HG02973 (cell line): ENCODE measurements at regions not wholly inside any gene's neighbourhood (a gene's known extent, or its start where the extent isn't known, plus 50 kb on each side); places are given as distances from the start of the nearest gene placed in this dataset.

Experiments
- ATAC-seq: cut with Tn5 transposase; IDR thresholded peaks from one replicate; pipeline ENCODE4 v1.9.1; 2021; ENCODE audit warnings: moderate library complexity; ENCODE audit not compliant: unreplicated experiment

- no peak for ATAC-seq
These were observed 89.4 kb upstream of the PTBP2 start for GRCh38 chr1:96632045-96632664.

DNA sequence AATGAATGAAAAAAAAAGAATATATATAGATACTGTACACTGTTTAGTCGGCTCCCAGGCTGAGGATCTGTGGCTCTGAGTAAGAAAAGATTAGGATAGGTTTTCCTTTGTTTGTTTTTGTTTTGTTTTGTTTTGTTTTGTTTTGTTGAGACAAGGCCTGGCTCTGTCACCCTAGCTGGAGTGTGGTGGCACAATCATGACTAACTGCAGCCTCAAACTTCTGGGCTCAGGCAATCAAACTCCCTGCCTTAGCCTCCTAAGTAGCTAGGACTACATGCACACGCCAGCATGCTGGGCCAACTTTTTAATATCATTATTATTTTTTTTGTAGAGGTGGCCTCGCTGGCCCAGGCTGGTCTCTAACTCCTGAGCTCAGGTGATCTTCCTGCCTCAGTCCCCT, 87.9 kb upstream of the PTBP2 start:
- no peak for ATAC-seq

- ATAC-seq, result no peak
These were observed 86.7 kb upstream of the PTBP2 start for GRCh38 chr1:96634883-96635282.

- ATAC-seq, result no peak
These were observed 80.3 kb upstream of the PTBP2 start for GRCh38 chr1:96641282-96641681.

DNA sequence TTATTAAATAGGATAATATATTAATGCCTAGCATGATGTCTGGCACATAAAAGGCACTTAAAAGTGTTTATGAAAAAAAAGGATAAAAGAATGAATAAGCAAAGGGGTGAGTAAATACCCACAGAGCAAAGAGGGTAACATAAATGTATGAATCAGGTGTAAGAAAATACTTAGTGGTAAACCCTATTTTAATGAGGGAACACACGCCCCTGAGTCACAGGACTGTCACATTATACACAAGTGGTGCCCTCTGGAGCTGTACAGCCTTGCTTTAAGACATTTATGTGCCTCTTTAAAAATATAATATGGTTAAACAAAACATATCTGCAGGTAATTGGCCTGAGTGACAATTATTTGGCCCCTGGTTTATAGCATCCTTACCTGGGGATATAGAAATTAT, 78.1 kb upstream of the PTBP2 start:
- no peak for ATAC-seq

DNA sequence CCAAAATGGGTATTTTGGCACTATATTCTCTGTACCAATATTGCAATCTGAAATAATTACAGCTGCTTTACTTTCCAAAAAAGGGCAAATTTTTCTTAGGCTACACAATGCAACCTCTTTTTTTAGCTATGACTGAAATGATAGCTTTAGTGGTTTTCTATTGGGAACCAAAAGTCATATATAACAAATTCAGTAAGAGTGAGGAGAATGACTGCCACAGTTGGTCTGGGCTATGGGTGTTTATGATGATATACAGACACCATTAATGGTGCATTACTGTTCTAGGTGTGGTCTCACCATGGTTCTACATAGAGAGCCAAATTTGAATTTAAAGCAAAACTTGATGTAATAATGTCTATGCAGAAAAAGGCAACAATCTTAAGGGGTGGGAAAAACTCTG, 72.3 kb upstream of the PTBP2 start:
- ATAC-seq, result no peak

DNA sequence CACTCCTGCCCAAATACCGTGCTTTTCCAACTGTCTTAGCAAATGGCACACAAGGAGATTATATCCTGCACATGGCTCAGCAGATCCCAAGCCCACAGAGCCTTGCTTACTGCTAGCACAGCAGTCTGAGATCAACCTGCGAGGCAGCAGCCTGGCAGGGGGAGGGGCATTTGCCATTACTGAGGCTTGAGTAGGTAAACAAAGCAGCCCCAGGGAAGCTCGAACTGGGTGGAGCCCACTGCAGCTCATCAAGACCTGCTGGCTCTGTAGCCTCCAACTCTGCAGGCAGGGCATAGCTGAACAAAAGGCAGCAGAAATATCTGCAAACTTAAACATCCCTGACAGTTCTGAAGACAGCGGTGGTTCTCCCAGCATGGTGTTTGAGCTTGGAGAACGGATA, 70.1 kb upstream of the PTBP2 start:
- no peak for ATAC-seq

GRCh38 chr1:96660051-96660450, 61.5 kb upstream of the PTBP2 start:
- ATAC-seq, result no peak

- no peak for ATAC-seq
These were observed 61.1 kb upstream of the PTBP2 start for GRCh38 chr1:96660503-96660902.
